Lung (tissue), 11 donors: ENCODE measurements at regions not wholly inside any gene's neighbourhood (a gene's known extent, or its start where the extent isn't known, plus 50 kb on each side); places are given as distances from the start of the nearest gene placed in this dataset.

Source experiments
- ATAC-seq: fragments of 200-7000 bp; cut with Tn5 transposase; one replicate; pipeline ENCODE4 v1.9.1; 2020; ENCODE audit warnings: moderate number of reproducible peaks; ENCODE audit not compliant: insufficient read depth, low FRiP score
- DNase-seq, 3 donors: peaks; one replicate each; pipeline ENCODE4 v3.0.0-alpha.2; 2013 to 2017
- H3K27ac ChIP-seq, 2 donors: one replicate each; pipeline ENCODE4 v1.5.1; 2013; ENCODE audit warnings: mild to moderate bottlenecking in 2 of 2, moderate library complexity in 2 of 2, control low read depth in 1 of 2, inconsistent platforms in 1 of 2, low read depth in 1 of 2, low read length in 1 of 2
- H3K27me3 ChIP-seq, 3 donors: one replicate each; pipeline ENCODE4 v1.5.1; 2013; ENCODE audit warnings: low read length in 2 of 3; ENCODE audit not compliant: control insufficient read depth in 3 of 3, insufficient read depth in 3 of 3
- H3K36me3 ChIP-seq, 4 donors: one replicate each; pipeline ENCODE4 v1.5.1; 2013; ENCODE audit warnings: low read length in 4 of 4, mild to moderate bottlenecking in 1 of 4, moderate library complexity in 1 of 4; ENCODE audit not compliant: control insufficient read depth in 4 of 4, insufficient read depth in 4 of 4
- H3K4me1 ChIP-seq, 5 donors: one replicate each; pipeline ENCODE4 v1.5.1; 2013; ENCODE audit warnings: low read length in 5 of 5, mild to moderate bottlenecking in 2 of 5, moderate library complexity in 1 of 5; ENCODE audit not compliant: control insufficient read depth in 5 of 5, insufficient read depth in 5 of 5
- H3K4me3 ChIP-seq: one replicate; pipeline ENCODE4 v1.5.1; 2013; ENCODE audit warnings: mild to moderate bottlenecking, control low read depth, moderate library complexity
- H3K9ac ChIP-seq, 2 donors: one replicate each; pipeline ENCODE4 v1.5.1; 2013; ENCODE audit warnings: low read length in 2 of 2, control low read depth in 1 of 2; ENCODE audit not compliant: insufficient read depth in 1 of 2
- H3K9me3 ChIP-seq, 4 donors: one replicate each; pipeline ENCODE4 v1.5.1; 2013; ENCODE audit warnings: low read length in 3 of 4, mild to moderate bottlenecking in 1 of 4, moderate library complexity in 1 of 4; ENCODE audit not compliant: control insufficient read depth in 4 of 4, insufficient read depth in 3 of 4
- CTCF ChIP-seq: IDR thresholded peaks from 2 replicates; pipeline ENCODE4 v1.5.1; 2012; ENCODE audit warnings: mild to moderate bottlenecking; ENCODE audit errors: control extremely low read depth, extremely low read depth
- WGBS, 2 donors: extraction: QIAGEN DNeasy Blood & Tissue Kit; methylation state at CpG; one replicate each; pipeline ENCODE4 v1.1.7; 2013; 5-methylcytosine and 5-hydroxymethylcytosine counted together
- donor health status: control.
- donor health status: control.
- donor health status: Bipolar disorder and iron deficiency.
- donor health status: healthy.
- donor health status: DM: yes; HTN: yes; CAD: no.

GRCh38 chr2:234714711-234715110, 217.8 kb upstream of the ARL4C start:
- DNase-seq: no peak
- 91 to 94% methylated on average over 5 of the region's 5 CpGs for WGBS, 2 donors
- no peak for TF ChIP-seq CTCF
- Histone ChIP-seq H3K9me3 (peaks cover 0 to 2% (median 0%) of the 10 kb centered on the region in 4 donors), H3K27ac (no peak overlapping the region), H3K4me3 (no peak overlapping the region), H3K4me1 (no peaks in the 10 kb centered on the region), H3K9ac (no peak overlapping the region), H3K27me3 (no peaks in the 10 kb centered on the region), H3K36me3 (no peaks in the 10 kb centered on the region)
- no peak for ATAC-seq

GRCh38 chr2:234712421-234712935, 215.6 kb upstream of the ARL4C start:
- H3K4me3 ChIP-seq: no peak overlapping the region
- no peaks in the 10 kb centered on the region for H3K27me3 ChIP-seq
- no peaks in the 10 kb centered on the region for H3K36me3 ChIP-seq
- no peak for TF ChIP-seq CTCF
- peaks cover 0 to 2% (median 0%) of the 10 kb centered on the region in 4 donors for H3K9me3 ChIP-seq
- no peaks in the 10 kb centered on the region for H3K4me1 ChIP-seq
- DNase-seq (no peak), ATAC-seq (no peak)
- H3K27ac ChIP-seq: no peak overlapping the region
- H3K9ac ChIP-seq: no peak overlapping the region
- WGBS, 2 donors: 85 to 86% methylated on average over 4 of the region's 4 CpGs

- Histone ChIP-seq H3K9me3 (peaks cover 0 to 2% (median under 1%) of the 10 kb centered on the region in 4 donors), H3K27ac (no peak overlapping the region), H3K4me1 (no peaks in the 10 kb centered on the region), H3K9ac (no peak overlapping the region), H3K4me3 (no peak overlapping the region), H3K27me3 (no peaks in the 10 kb centered on the region), H3K36me3 (no peaks in the 10 kb centered on the region)
- no peak for TF ChIP-seq CTCF
- no peak for DNase-seq
- 98 to 100% methylated on average over 2 of the region's 2 CpGs for WGBS, 2 donors
- ATAC-seq: no peak
Measured at GRCh38 chr2:234711308-234711707, 214.4 kb upstream of the ARL4C start.

GRCh38 chr2:234710587-234710986, 213.7 kb upstream of the ARL4C start:
- H3K36me3 ChIP-seq: no peaks in the 10 kb centered on the region
- ATAC-seq (no peak), DNase-seq (no peak)
- no peaks in the 10 kb centered on the region for H3K27me3 ChIP-seq
- peaks cover 0 to 2% (median under 1%) of the 10 kb centered on the region in 4 donors for H3K9me3 ChIP-seq
- H3K9ac ChIP-seq: no peak overlapping the region
- H3K4me3 ChIP-seq: no peak overlapping the region
- no peaks in the 10 kb centered on the region for H3K4me1 ChIP-seq
- no peak overlapping the region for H3K27ac ChIP-seq
- no peak for TF ChIP-seq CTCF
- WGBS, 2 donors: 67 to 81% methylated on average over 5 of the region's 5 CpGs
